H1 (cell line): ENCODE measurements at regions not wholly inside any gene's neighbourhood (a gene's known extent, or its start where the extent isn't known, plus 50 kb on each side); places are given as distances from the start of the nearest gene placed in this dataset.

ENCODE experiments used
- CTCF ChIA-PET: fragments of 300-600 bp; sonication (Branson Sonifier 250); formaldehyde crosslinking; loops from one replicate; lab custom pipeline; 2021; ENCODE audit not compliant: partially characterized antibody; lab: Charles Lee
- POLR2A ChIA-PET: fragments of 300-600 bp; sonication (Branson Sonifier 250); formaldehyde crosslinking; loops from one replicate; lab custom pipeline; 2021; ENCODE audit warnings: inconsistent platforms; ENCODE audit not compliant: partially characterized antibody; lab: Charles Lee
- DNase-seq, 2 experiments: peaks; one replicate each; pipeline versions ENCODE4 v3.0.0 to v3.0.0-alpha.2; 2010 to 2022; ENCODE audit warnings: low spot score in 2 of 2, low read depth in 1 of 2, mixed read lengths in 1 of 2
- FAIRE-seq: peaks from 2 replicates; lab custom pipeline; 2011; peaks lifted over from hg19 to GRCh38; lab: Jason Lieb, UNC
- H2AFZ ChIP-seq: 2 replicates; pipeline ENCODE4 v1.8.1; 2012; ENCODE audit warnings: low read length, inconsistent platforms
- H2AK5ac ChIP-seq: 2 replicates; pipeline ENCODE4 v1.6.1; 2013; ENCODE audit warnings: low read depth, low read length
- H2BK120ac ChIP-seq: replicated peaks from 2 replicates; pipeline ENCODE3; 2013; ENCODE audit warnings: low read depth, low read length, inconsistent platforms
- H2BK12ac ChIP-seq: 2 replicates; pipeline ENCODE4 v1.6.1; 2013; ENCODE audit warnings: low read depth, low read length
- H2BK15ac ChIP-seq: 2 replicates; pipeline ENCODE4 v1.6.1; 2013; ENCODE audit warnings: low read length
- H2BK20ac ChIP-seq: 2 replicates; pipeline ENCODE4 v1.6.1; 2013; ENCODE audit warnings: low read length
- H2BK5ac ChIP-seq: 2 replicates; pipeline ENCODE4 v1.6.1; 2013; ENCODE audit warnings: low read depth, low read length
- H3K14ac ChIP-seq: 2 replicates; pipeline ENCODE4 v1.6.1; 2013; ENCODE audit warnings: inconsistent platforms; ENCODE audit not compliant: insufficient read length
- H3K18ac ChIP-seq: 2 replicates; pipeline ENCODE4 v1.6.1; 2013; ENCODE audit warnings: low read length; ENCODE audit errors: extremely low read depth
- H3K23ac ChIP-seq: 2 replicates; pipeline ENCODE4 v1.6.1; 2013; ENCODE audit warnings: inconsistent platforms; ENCODE audit not compliant: insufficient read length
- H3K23me2 ChIP-seq: 2 replicates; pipeline ENCODE4 v1.6.1; 2013; ENCODE audit warnings: low read depth, low read length
- H3K27ac ChIP-seq: 2 replicates; pipeline ENCODE4 v1.6.1; 2011; ENCODE audit warnings: low read depth, low read length, inconsistent platforms
- H3K27me3 ChIP-seq, 4 experiments: replicated peaks in 1 of 4; 1 replicate in 1 of 4; 2 replicates in 3 of 4; pipeline versions ENCODE4 v1.6.1 to v1.8.1; 2011 to 2013; ENCODE audit warnings: low read length in 3 of 4, mild to moderate bottlenecking in 3 of 4, inconsistent platforms in 2 of 4, mixed read lengths in 2 of 4, moderate library complexity in 1 of 4; ENCODE audit not compliant: control insufficient read depth in 3 of 4, insufficient read depth in 3 of 4; ENCODE audit errors: extremely low read depth in 1 of 4
- H3K36me3 ChIP-seq, 4 experiments: 2 replicates each; pipeline versions ENCODE4 v1.6.1 to v1.8.1; 2011 to 2013; ENCODE audit warnings: mild to moderate bottlenecking in 4 of 4, low read length in 3 of 4, moderate library complexity in 2 of 4, control low read depth in 1 of 4, inconsistent platforms in 1 of 4; ENCODE audit not compliant: insufficient read depth in 4 of 4, control insufficient read depth in 2 of 4
- H3K4ac ChIP-seq: replicated peaks from 2 replicates; pipeline ENCODE3; 2013; ENCODE audit warnings: low read length, low read depth, mixed read lengths, inconsistent platforms; ENCODE audit not compliant: insufficient read length
- H3K4me1 ChIP-seq, 4 experiments: replicated peaks in 1 of 4; 1 replicate in 1 of 4; 2 replicates in 3 of 4; pipeline versions ENCODE4 v1.6.1 to v1.8.1; 2011 to 2013; ENCODE audit warnings: low read length in 3 of 4, inconsistent platforms in 2 of 4, mixed read lengths in 1 of 4; ENCODE audit not compliant: insufficient read depth in 4 of 4, control insufficient read depth in 3 of 4
- H3K4me2 ChIP-seq, 2 experiments: 2 replicates each; pipeline versions ENCODE4 v1.6.1 to v1.8.1; 2011 to 2013; ENCODE audit warnings: low read depth in 2 of 2, low read length in 2 of 2, control low read depth in 1 of 2, inconsistent platforms in 1 of 2, mild to moderate bottlenecking in 1 of 2; ENCODE audit not compliant: insufficient read depth in 1 of 2
- H3K4me3 ChIP-seq, 4 experiments: fragments of 200-600, 300-600 bp in 1 of 4; sonication (generic), shearing (Covaris generic), sonication (Bioruptor Twin) in 1 of 4; 2 replicates each; pipeline versions ENCODE4 v1.5.1 to v1.8.1; 2011 to 2016; ENCODE audit warnings: low read length in 4 of 4, low read depth in 3 of 4, control low read depth in 2 of 4, inconsistent platforms in 2 of 4, mild to moderate bottlenecking in 2 of 4, mixed read lengths in 1 of 4, moderate library complexity in 1 of 4; ENCODE audit not compliant: insufficient read depth in 2 of 4; ENCODE audit errors: extremely low read depth in 1 of 4
- H3K56ac ChIP-seq: replicated peaks from 2 replicates; pipeline ENCODE3; 2013; ENCODE audit warnings: low read depth, mild to moderate bottlenecking, mixed read lengths, low read length, inconsistent platforms; ENCODE audit not compliant: insufficient read length
- H3K79me1 ChIP-seq: 2 replicates; pipeline ENCODE4 v1.6.1; 2013; ENCODE audit warnings: low read depth, low read length, control low read depth
- H3K79me2 ChIP-seq, 2 experiments: 2 replicates each; pipeline versions ENCODE4 v1.6.1 to v1.8.1; 2012 to 2013; ENCODE audit warnings: low read length in 2 of 2, mild to moderate bottlenecking in 2 of 2, inconsistent platforms in 1 of 2; ENCODE audit not compliant: insufficient read depth in 2 of 2, control insufficient read depth in 1 of 2
- H3K9ac ChIP-seq, 4 experiments: replicated peaks in 1 of 4; 1 replicate in 1 of 4; 2 replicates in 3 of 4; pipeline versions ENCODE4 v1.6.1 to v1.8.1; 2011 to 2013; ENCODE audit warnings: low read depth in 3 of 4, low read length in 3 of 4, control low read depth in 2 of 4, mild to moderate bottlenecking in 2 of 4, moderate library complexity in 2 of 4, inconsistent platforms in 1 of 4; ENCODE audit errors: extremely low read depth in 1 of 4
- H3K9me3 ChIP-seq, 2 experiments: 2 replicates each; pipeline versions ENCODE4 v1.6.1 to v1.8.1; 2012 to 2013; ENCODE audit warnings: mild to moderate bottlenecking in 2 of 2, moderate library complexity in 2 of 2, control low read depth in 1 of 2, inconsistent platforms in 1 of 2, low read depth in 1 of 2, low read length in 1 of 2, mixed read lengths in 1 of 2; ENCODE audit not compliant: insufficient read depth in 2 of 2
- H4K20me1 ChIP-seq, 2 experiments: replicated peaks in 1 of 2; 2 replicates each; pipeline versions ENCODE3 to v1.8.1; 2011 to 2013; ENCODE audit warnings: inconsistent platforms in 2 of 2, low read length in 2 of 2, mild to moderate bottlenecking in 1 of 2; ENCODE audit not compliant: insufficient read depth in 2 of 2, control insufficient read depth in 1 of 2
- H4K5ac ChIP-seq: 2 replicates; pipeline ENCODE4 v1.6.1; 2013; ENCODE audit warnings: low read length, low read depth, mixed read lengths, inconsistent platforms; ENCODE audit not compliant: insufficient read length
- H4K8ac ChIP-seq: 2 replicates; pipeline ENCODE4 v1.8.0; 2013; ENCODE audit warnings: mild to moderate bottlenecking, moderate library complexity, low read length, inconsistent platforms; ENCODE audit not compliant: insufficient read depth; ENCODE audit errors: extremely low read depth
- H4K91ac ChIP-seq: replicated peaks from 2 replicates; pipeline ENCODE3; 2013; ENCODE audit warnings: low read length, mixed read lengths, inconsistent platforms; ENCODE audit not compliant: insufficient read length
- EP300 ChIP-seq, 2 experiments: IDR thresholded peaks; 1 replicate in 1 of 2; 2 replicates in 1 of 2; pipeline ENCODE4 v1.6.1; 2011 to 2012; ENCODE audit warnings: low read depth in 2 of 2, low read length in 2 of 2, mild to moderate bottlenecking in 2 of 2, borderline replicate concordance in 1 of 2, inconsistent platforms in 1 of 2, moderate library complexity in 1 of 2
- JUND ChIP-seq: IDR thresholded peaks from 2 replicates; pipeline ENCODE4 v1.6.1; 2011; ENCODE audit warnings: mild to moderate bottlenecking, improper control_type of control experiment, low read length
- MAFK ChIP-seq: IDR thresholded peaks from 2 replicates; pipeline ENCODE4 v1.6.1; 2012; ENCODE audit warnings: low read depth, mild to moderate bottlenecking, improper control_type of control experiment, low read length
- RAD21 ChIP-seq, 2 experiments: IDR thresholded peaks in 1 of 2; conservative IDR thresholded peaks in 1 of 2; 2 replicates each; pipeline ENCODE4 v1.6.1; 2011; ENCODE audit warnings: low read depth in 2 of 2, low read length in 2 of 2, improper control_type of control experiment in 1 of 2, inconsistent platforms in 1 of 2, mild to moderate bottlenecking in 1 of 2, moderate library complexity in 1 of 2
- SP1 ChIP-seq: IDR thresholded peaks from 2 replicates; pipeline ENCODE4 v1.6.1; 2011; ENCODE audit warnings: low read depth, low read length
- WGBS, 2 experiments: shearing (Covaris generic) in 1 of 2; methylation state at CpG; one replicate each; pipeline versions ENCODE4 v1.1.6 to v1.1.7; 2013 to 2015; ENCODE audit warnings: low lambda C conversion rate in 2 of 2, mixed read lengths in 2 of 2, inconsistent platforms in 1 of 2, low coverage in 1 of 2, missing lambda C conversion rate in 1 of 2; ENCODE audit not compliant: insufficient replicate concordance in 2 of 2, insufficient coverage in 1 of 2, insufficient read length in 1 of 2; ENCODE audit errors: extremely low coverage in 1 of 2, missing lambda C conversion rate in 1 of 2; 5-methylcytosine and 5-hydroxymethylcytosine counted together

DNA sequence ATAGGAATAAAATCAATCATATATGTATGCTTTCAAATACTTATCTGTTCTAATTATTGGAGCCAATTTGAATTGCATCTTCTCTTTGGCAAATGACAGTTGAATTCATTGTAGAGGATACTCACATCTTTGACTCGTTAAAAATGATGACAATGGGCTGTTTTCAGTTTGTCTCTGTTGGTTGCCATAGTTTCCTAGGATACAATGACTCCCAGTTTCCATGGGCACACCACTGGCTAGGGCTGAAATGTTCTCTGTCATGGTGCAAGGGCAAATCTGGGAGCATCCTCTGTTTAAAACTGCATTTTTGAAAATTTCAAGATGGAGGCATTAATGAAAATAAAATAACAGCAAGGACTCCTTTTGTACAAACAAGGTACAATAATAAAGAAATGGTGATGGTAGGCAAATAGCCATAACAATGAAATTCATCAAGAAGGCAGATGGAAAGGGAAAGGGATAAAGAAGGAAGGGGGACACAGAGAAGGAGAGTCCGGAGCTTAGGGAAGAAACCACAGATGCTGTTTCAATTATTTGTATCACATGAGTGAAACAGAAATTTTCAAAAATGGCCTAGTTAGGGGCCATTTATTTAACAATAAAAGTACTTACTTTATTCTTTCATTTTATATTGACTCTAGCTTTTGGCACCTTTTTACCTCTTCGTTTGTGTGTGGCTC, 378.8 kb upstream of the SEMA6A start:
- H2BK5ac ChIP-seq = no peak overlapping the region
- H4K8ac ChIP-seq = no peak overlapping the region
- H3K79me2 ChIP-seq = no peaks in the 10 kb centered on the region
- peak; percentile 94 for FAIRE-seq
- H3K9ac ChIP-seq = no peak overlapping the region
- no peak overlapping the region for H3K4me2 ChIP-seq
- H2BK20ac ChIP-seq = no peak overlapping the region
- no peak overlapping the region for H3K27ac ChIP-seq
- H3K4ac ChIP-seq = no peak overlapping the region
- no peaks in the 10 kb centered on the region for H3K9me3 ChIP-seq
- no peak overlapping the region for H2AK5ac ChIP-seq
- CTCF ChIA-PET = interaction anchor here (1.2 kb wide), 1 partner anchor 59 kb away, joined by 3 read pairs; no protein-coding TSS in a partner anchor
- no peak overlapping the region for H2AFZ ChIP-seq
- H3K4me1 ChIP-seq = peaks cover 0 to 3% (median 0%) of the 10 kb centered on the region in 4 experiments; a peak in 1 of 7 replicates
- no peak overlapping the region for H3K4me3 ChIP-seq
- 71% methylated on average over 3 of the region's 3 CpGs; no CpG with 5 or more reads in 1 of the 2 experiments for WGBS, 2 experiments
- POLR2A ChIA-PET = interaction anchor here (0.7 to 1.9 kb wide), 2 partner anchors 89 to 378 kb away, joined by 3 to 4 read pairs; no protein-coding TSS in a partner anchor
- no peaks in the 10 kb centered on the region for H3K23me2 ChIP-seq
- no peaks in the 10 kb centered on the region for H3K36me3 ChIP-seq
- no peak overlapping the region for H2BK15ac ChIP-seq
- no peaks in the 10 kb centered on the region for H4K20me1 ChIP-seq
- no peak overlapping the region for H4K5ac ChIP-seq
- TF ChIP-seq MAFK (peak; percentile 30; the same call in 1 of the 2 replicates), RAD21 (IDR thresholded peaks at IDR 0.05 in 1 of 2, conservative IDR thresholded peaks at IDR 0.05 in 1 of 2; ENCODE audit: low read depth in 2 of 2, low read length in 2 of 2) (no peak), SP1 (0 out of 2 replicates have a peak, but pooled peaks have one; percentile 21), EP300 (IDR thresholded peaks at IDR 0.05; ENCODE audit: borderline replicate concordance in 1 of 2, low read depth in 2 of 2, low read length in 2 of 2) (peak in 1 of 2 experiments; percentile 84; a peak in 1 of 3 replicates), JUND (peak; percentile 60; the same call in 1 of the 2 replicates)
- H3K23ac ChIP-seq = no peak overlapping the region
- DNase-seq = no peak
- H3K14ac ChIP-seq = no peak overlapping the region
- no peak overlapping the region for H3K56ac ChIP-seq
- no peaks in the 10 kb centered on the region for H3K27me3 ChIP-seq
- no peak overlapping the region for H4K91ac ChIP-seq
- H2BK12ac ChIP-seq = no peak overlapping the region
- H2BK120ac ChIP-seq = no peak overlapping the region
- H3K79me1 ChIP-seq = no peaks in the 10 kb centered on the region
- H3K18ac ChIP-seq = no peak overlapping the region
